Stomach (tissue), 4 donors: ENCODE measurements at regions not wholly inside any gene's neighbourhood (a gene's known extent, or its start where the extent isn't known, plus 50 kb on each side); places are given as distances from the start of the nearest gene placed in this dataset.

Experiments
- CTCF ChIP-seq, 7 experiments: fragments of 450-650 bp in 4 of 7; fragments of 200-600 bp in 3 of 7; sonication (generic) in 3 of 7; IDR thresholded peaks; one replicate each; pipeline ENCODE4 v1.5.1; 2016 to 2019; ENCODE audit warnings: antibody characterized with exemption in 7 of 7, control low read depth in 2 of 7, mild to moderate bottlenecking in 1 of 7
- EP300 ChIP-seq: sonication (generic); formaldehyde crosslinking; IDR thresholded peaks from one replicate; pipeline ENCODE4 v1.6.1; 2017; ENCODE audit warnings: antibody characterized with exemption
- POLR2A ChIP-seq, 4 donors: fragments of 450-650 bp; IDR thresholded peaks; one replicate each; pipeline ENCODE4 v1.6.1; 2016; ENCODE audit warnings: antibody characterized with exemption in 4 of 4, control low read depth in 2 of 4, mild to moderate bottlenecking in 1 of 4, moderate library complexity in 1 of 4
- POLR2AphosphoS5 ChIP-seq, 3 donors: sonication (generic); formaldehyde crosslinking; IDR thresholded peaks; one replicate each; pipeline ENCODE4 v1.6.1; 2016; ENCODE audit warnings: antibody characterized with exemption in 3 of 3

- TF ChIP-seq POLR2A (IDR thresholded peaks at IDR 0.05) (no peak), CTCF (IDR thresholded peaks at IDR 0.05) (no peak), POLR2AphosphoS5 (IDR thresholded peaks at IDR 0.05) (no peak), EP300 (no peak)
Measured at GRCh38 chr9:16058131-16058549, 505.3 kb downstream of the CCDC171 start.
